H1 (cell line): ENCODE measurements at regions not wholly inside any gene's neighbourhood (a gene's known extent, or its start where the extent isn't known, plus 50 kb on each side); places are given as distances from the start of the nearest gene placed in this dataset.

Source experiments
- ASH2L ChIP-seq: fragments of 200-600, 300-600 bp; sonication (generic); IDR thresholded peaks from one replicate; pipeline ENCODE4 v1.7.1; 2017; ENCODE audit warnings: low read length
- BACH1 ChIP-seq: IDR thresholded peaks from 2 replicates; pipeline ENCODE4 v1.6.1; 2012; ENCODE audit warnings: low read length, improper control_type of control experiment
- CHD2 ChIP-seq: IDR thresholded peaks from 2 replicates; pipeline ENCODE4 v1.6.1; 2012; ENCODE audit warnings: low read length, improper control_type of control experiment
- CHD7 ChIP-seq: fragments of 300-600 bp; sonication (generic); IDR thresholded peaks from 2 replicates; pipeline ENCODE4 v1.7.1; 2012; ENCODE audit warnings: low read length, moderate library complexity, mild to moderate bottlenecking, inconsistent platforms; ENCODE audit not compliant: insufficient replicate concordance
- EZH2 ChIP-seq: fragments of 200-600 bp; sonication (generic); IDR thresholded peaks from 2 replicates; pipeline ENCODE4 v1.7.1; 2012; ENCODE audit warnings: low read depth, mild to moderate bottlenecking, moderate library complexity, low read length, inconsistent platforms; ENCODE audit not compliant: severe bottlenecking
- GABPA ChIP-seq: IDR thresholded peaks from 2 replicates; pipeline ENCODE4 v1.6.1; 2011; ENCODE audit warnings: mild to moderate bottlenecking, low read length, moderate library complexity, borderline replicate concordance; ENCODE audit not compliant: insufficient read depth
- JUN ChIP-seq: IDR thresholded peaks from 2 replicates; pipeline ENCODE4 v1.6.1; 2011; ENCODE audit warnings: low read depth, mild to moderate bottlenecking, improper control_type of control experiment, low read length
- JUND ChIP-seq: IDR thresholded peaks from 2 replicates; pipeline ENCODE4 v1.6.1; 2011; ENCODE audit warnings: mild to moderate bottlenecking, improper control_type of control experiment, low read length
- KDM1A ChIP-seq: fragments of 200-600, 300-600 bp; sonication (generic); IDR thresholded peaks from 2 replicates; pipeline ENCODE4 v1.7.1; 2016; ENCODE audit warnings: mild to moderate bottlenecking, low read length, borderline replicate concordance
- POU5F1 ChIP-seq: IDR thresholded peaks from 2 replicates; pipeline ENCODE4 v1.6.1; 2011; ENCODE audit warnings: low read depth, mild to moderate bottlenecking, low read length, moderate library complexity
- RNF2 ChIP-seq: fragments of 200-900, 300-1000 bp; sonication (generic); IDR thresholded peaks from 2 replicates; pipeline ENCODE4 v1.7.1; 2016; ENCODE audit warnings: borderline replicate concordance, low read depth, mild to moderate bottlenecking, antibody characterized with exemption, low read length; ENCODE audit not compliant: poor library complexity, severe bottlenecking; ENCODE audit errors: missing control alignments
- RXRA ChIP-seq: IDR thresholded peaks from 2 replicates; pipeline ENCODE4 v1.6.1; 2011; ENCODE audit warnings: low read depth, mild to moderate bottlenecking, low read length, moderate library complexity; ENCODE audit not compliant: insufficient read depth
- SIX5 ChIP-seq: IDR thresholded peaks from 2 replicates; pipeline ENCODE4 v1.6.1; 2011; ENCODE audit warnings: mild to moderate bottlenecking, low read depth, low read length

DNA sequence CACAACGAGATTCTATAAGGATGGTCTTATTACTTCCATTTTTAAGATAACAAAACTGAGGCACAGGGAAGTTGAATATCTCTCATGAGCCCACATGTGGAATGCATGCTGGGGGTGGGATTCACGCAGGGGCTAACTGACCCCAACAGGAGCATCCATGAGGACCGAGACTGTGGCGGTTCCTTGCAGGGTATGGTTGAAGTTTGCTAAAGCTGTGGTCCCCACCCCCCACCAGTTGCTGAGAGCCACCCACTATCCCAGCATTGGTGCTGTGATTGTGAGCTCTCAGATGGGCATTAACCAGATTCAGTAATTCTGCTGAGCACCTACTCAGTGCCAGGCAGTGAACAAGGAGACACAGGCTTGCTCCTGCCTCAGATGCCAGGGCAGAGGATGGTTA, 116.0 kb upstream of the TEX51 start (continued):
- TF ChIP-seq CHD7 (no peak), RXRA (no peak), JUN (no peak), EZH2 (no peak), KDM1A (no peak), RNF2 (no peak), BACH1 (no peak), POU5F1 (no peak), JUND (no peak), CHD2 (no peak), ASH2L (no peak), SIX5 (no peak), GABPA (no peak)
